VCaP (cell line): ENCODE measurements at regions not wholly inside any gene's neighbourhood (a gene's known extent, or its start where the extent isn't known, plus 50 kb on each side); places are given as distances from the start of the nearest gene placed in this dataset.

Experiments used
- H3K27ac ChIP-seq: fragments of 450-650 bp; 2 replicates; pipeline ENCODE4 v1.5.1; 2017
- TF ChIP-seq, protein P1 (sequence below): fragments of 450-650 bp; conservative IDR thresholded peaks from 2 replicates; pipeline ENCODE4 v1.5.1; 2017; ENCODE audit warnings: mild to moderate bottlenecking, moderate library complexity

DNA sequence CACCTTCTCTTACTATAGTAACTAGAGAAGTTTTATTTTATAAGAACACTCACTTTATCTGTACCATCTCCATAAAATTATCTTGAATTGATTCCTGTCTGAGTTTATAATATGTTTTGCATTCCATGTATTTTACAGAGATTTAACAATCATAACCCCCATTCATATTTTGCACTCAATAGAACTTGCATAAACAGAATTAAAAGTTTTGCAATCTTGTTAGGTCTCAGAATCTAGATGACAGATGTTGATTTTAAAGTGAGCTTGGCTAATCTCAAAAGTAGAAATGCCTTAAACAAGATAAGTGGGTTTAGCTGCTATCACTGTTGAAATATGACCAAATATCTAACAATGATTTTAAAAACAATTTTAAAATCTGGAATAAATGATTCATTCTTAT lies 107.9 kb upstream of the EPHA6 start:
- H3K27ac ChIP-seq = no peak overlapping the region
- TF ChIP-seq, protein P1, sequence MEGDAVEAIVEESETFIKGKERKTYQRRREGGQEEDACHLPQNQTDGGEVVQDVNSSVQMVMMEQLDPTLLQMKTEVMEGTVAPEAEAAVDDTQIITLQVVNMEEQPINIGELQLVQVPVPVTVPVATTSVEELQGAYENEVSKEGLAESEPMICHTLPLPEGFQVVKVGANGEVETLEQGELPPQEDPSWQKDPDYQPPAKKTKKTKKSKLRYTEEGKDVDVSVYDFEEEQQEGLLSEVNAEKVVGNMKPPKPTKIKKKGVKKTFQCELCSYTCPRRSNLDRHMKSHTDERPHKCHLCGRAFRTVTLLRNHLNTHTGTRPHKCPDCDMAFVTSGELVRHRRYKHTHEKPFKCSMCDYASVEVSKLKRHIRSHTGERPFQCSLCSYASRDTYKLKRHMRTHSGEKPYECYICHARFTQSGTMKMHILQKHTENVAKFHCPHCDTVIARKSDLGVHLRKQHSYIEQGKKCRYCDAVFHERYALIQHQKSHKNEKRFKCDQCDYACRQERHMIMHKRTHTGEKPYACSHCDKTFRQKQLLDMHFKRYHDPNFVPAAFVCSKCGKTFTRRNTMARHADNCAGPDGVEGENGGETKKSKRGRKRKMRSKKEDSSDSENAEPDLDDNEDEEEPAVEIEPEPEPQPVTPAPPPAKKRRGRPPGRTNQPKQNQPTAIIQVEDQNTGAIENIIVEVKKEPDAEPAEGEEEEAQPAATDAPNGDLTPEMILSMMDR = no peak

DNA sequence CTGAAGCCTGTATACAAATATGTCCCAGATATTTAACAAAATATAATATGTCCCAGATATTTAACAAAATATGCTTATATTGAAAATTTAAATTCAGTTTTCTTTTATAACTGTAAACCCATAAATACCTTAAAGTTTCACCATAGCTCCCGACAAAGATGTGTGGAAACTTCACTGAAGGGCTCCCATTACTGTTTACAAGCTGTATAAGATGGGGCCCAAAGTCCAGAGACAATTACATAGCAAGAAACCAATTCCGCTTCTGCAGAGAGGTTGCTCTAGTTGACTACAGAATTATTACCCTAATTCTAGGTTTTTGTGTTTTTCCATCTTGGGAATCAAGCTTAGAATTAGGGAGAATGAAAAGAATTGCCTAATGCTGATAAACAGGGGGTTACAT lies 102.6 kb upstream of the EPHA6 start:
- TF ChIP-seq, protein P1 = no peak
- H3K27ac ChIP-seq = no peak overlapping the region

DNA sequence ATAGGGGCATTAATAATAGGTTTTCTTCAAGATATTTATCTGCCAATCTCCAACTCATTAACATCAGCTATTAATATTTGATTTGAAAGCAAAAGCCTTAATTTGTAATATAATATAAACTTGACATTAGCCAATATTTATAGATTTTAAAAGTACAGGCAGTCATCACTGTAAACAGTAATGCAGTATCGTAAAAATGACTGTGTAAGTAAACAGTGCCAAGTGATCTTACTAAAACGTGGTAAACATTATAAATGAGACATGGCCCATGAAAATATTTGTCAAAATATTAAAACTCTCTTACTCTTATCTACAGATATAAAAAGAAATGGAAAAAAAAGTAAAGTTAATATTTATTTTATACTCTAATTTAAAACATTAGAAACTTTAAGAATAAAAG lies 101.6 kb upstream of the EPHA6 start:
- TF ChIP-seq, protein P1 = no peak
- no peak overlapping the region for H3K27ac ChIP-seq

DNA sequence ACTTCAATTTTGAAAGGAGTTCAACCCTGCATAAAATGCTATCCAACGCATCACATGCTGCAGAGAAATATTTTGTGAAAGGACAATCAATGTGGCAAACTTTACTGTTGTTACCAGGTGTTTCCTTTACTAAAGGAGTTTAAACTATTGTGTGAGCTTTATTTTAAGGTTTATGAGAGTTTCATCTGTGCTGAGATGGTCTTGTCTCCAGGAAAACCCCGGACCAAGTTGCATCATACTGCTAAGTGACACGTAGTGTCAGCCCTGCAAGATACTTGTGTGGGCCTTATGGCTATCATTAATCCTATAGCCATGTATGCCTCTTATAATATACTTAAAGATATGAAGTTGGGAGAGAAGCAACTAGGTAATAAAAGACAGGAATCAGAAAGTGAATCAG lies 94.5 kb upstream of the EPHA6 start:
- H3K27ac ChIP-seq = no peak overlapping the region
- TF ChIP-seq, protein P1 = no peak

DNA sequence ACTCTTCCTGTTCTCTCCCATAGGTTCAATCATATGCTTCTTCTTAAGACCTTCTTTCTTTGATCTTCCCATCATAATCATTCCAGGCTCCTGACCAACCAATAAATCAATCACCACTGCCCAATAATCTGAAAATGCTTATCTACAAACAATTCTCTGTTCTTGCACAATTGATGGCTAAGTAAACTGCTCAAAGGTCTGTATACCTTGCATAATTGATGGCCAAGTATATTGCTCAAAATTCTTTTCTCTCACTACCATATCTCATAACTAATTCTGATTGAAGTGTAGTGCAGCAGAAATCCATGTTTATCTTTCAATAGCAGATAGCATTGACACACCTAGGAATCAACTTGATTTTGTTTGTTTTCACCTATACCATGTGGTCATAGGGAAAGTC lies 83.4 kb upstream of the EPHA6 start:
- H3K27ac ChIP-seq = no peak overlapping the region
- TF ChIP-seq, protein P1 = no peak

DNA sequence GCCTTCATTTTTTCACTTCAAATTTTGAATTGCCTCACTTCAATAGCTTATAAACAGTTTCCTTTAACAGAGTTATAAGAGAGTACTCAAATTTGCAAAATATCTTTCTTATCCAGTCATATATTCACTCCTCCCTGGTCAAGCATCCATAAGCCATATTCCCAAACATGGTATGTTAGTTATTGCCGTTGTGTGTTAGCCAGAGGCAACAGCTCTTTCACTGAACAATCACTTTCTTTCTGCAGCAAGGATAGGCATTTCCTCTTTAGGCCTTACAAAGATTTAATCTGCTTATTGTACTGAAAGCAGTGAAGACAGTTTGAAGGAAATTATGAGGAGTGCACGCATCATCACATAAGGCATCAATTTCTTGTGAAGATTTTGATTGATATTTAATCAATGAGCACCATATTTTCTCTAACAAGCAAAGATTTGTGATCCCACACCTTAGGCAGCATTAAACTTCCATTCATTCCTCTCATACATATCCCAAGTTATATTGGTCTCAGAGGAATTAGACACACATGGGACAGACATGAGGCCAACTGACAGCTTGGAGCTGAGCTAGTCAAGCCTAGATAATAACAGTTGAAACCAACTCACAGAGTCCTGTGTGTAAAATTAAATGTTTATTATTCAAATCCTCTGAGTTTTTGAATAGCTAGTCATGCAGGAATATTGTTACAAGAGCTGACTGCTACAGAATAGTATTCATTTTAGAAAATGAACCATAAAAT lies 80.0 kb upstream of the EPHA6 start:
- H3K27ac ChIP-seq = no peak overlapping the region
- TF ChIP-seq, protein P1 = no peak

- H3K27ac ChIP-seq = no peak overlapping the region
- TF ChIP-seq, protein P1 = no peak
Measured at GRCh38 chr3:96748139-96748538, 66.3 kb upstream of the EPHA6 start.
